ENCODE measurements at regions not wholly inside any gene's neighbourhood (a gene's known extent, or its start where the extent isn't known, plus 50 kb on each side); places are given as distances from the start of the nearest gene placed in this dataset.

GRCh38 chr14:87102811-87103378 lies 890.1 kb downstream of the GALC start:
- no peak for DNase-seq (ENCODE audit: low read depth)

GRCh38 chr14:87097015-87097414 lies 896.0 kb downstream of the GALC start:
- DNase-seq (ENCODE audit: low read depth): no peak

GRCh38 chr14:87094913-87095312 lies 898.1 kb downstream of the GALC start:
- no peak for DNase-seq (ENCODE audit: low read depth)

- DNase-seq (ENCODE audit: low read depth): no peak
These were observed 904.4 kb downstream of the GALC start for GRCh38 chr14:87088588-87088987.

- DNase-seq (ENCODE audit: low read depth): no peak
These were observed 905.1 kb downstream of the GALC start for GRCh38 chr14:87087881-87088280.

- no peak for DNase-seq (ENCODE audit: low read depth)
These were observed 908.1 kb downstream of the GALC start for GRCh38 chr14:87084908-87085307.

GRCh38 chr14:87082917-87083316 lies 910.1 kb downstream of the GALC start:
- DNase-seq (ENCODE audit: low read depth): no peak

- no peak for DNase-seq (ENCODE audit: low read depth)
These were observed 912.0 kb downstream of the GALC start for GRCh38 chr14:87081004-87081403.

- DNase-seq (ENCODE audit: low read depth): no peak
These were observed 912.8 kb downstream of the GALC start for GRCh38 chr14:87080146-87080545.

- DNase-seq (ENCODE audit: low read depth): no peak
These were observed 913.6 kb downstream of the GALC start for GRCh38 chr14:87079416-87079815.

- no peak for DNase-seq (ENCODE audit: low read depth)
These were observed 916.1 kb downstream of the GALC start for GRCh38 chr14:87076922-87077321.

GRCh38 chr14:87076146-87076545 lies 916.8 kb downstream of the GALC start:
- no peak for DNase-seq (ENCODE audit: low read depth)

GRCh38 chr14:87073880-87074570 lies 919.0 kb downstream of the GALC start:
- no peak for DNase-seq (ENCODE audit: low read depth)

- DNase-seq (ENCODE audit: low read depth): no peak
These were observed 925.4 kb downstream of the GALC start for GRCh38 chr14:87067591-87067990.

GRCh38 chr14:87067061-87067460 lies 925.9 kb downstream of the GALC start:
- no peak for DNase-seq (ENCODE audit: low read depth)

GRCh38 chr14:87066221-87066817 lies 926.7 kb downstream of the GALC start:
- no peak for DNase-seq (ENCODE audit: low read depth)

GRCh38 chr14:87065366-87065765 lies 927.6 kb downstream of the GALC start:
- no peak for DNase-seq (ENCODE audit: low read depth)

- DNase-seq (ENCODE audit: low read depth): no peak
These were observed 929.8 kb downstream of the GALC start for GRCh38 chr14:87063181-87063580.

- DNase-seq (ENCODE audit: low read depth): no peak
These were observed 932.6 kb downstream of the GALC start for GRCh38 chr14:87060405-87060804.

- no peak for DNase-seq (ENCODE audit: low read depth)
These were observed 933.7 kb downstream of the GALC start for GRCh38 chr14:87059060-87059839.

- no peak for DNase-seq (ENCODE audit: low read depth)
These were observed 938.0 kb downstream of the GALC start for GRCh38 chr14:87055007-87055406.

- no peak for DNase-seq (ENCODE audit: low read depth)
These were observed 940.2 kb downstream of the GALC start for GRCh38 chr14:87052646-87053225.

GRCh38 chr14:87050421-87050820 lies 942.6 kb downstream of the GALC start:
- no peak for DNase-seq (ENCODE audit: low read depth)
